Subcutaneous abdominal adipose tissue (tissue), 5 donors: ENCODE measurements at regions not wholly inside any gene's neighbourhood (a gene's known extent, or its start where the extent isn't known, plus 50 kb on each side); places are given as distances from the start of the nearest gene placed in this dataset.

Source experiments
- H3K27ac ChIP-seq: one replicate; pipeline ENCODE4 v1.7.0; 2013; ENCODE audit warnings: low read depth, mild to moderate bottlenecking, inconsistent platforms, low read length, moderate library complexity
- H3K27me3 ChIP-seq, 5 donors: one replicate each; pipeline ENCODE4 v1.7.0; 2013; ENCODE audit warnings: low read length in 5 of 5, inconsistent platforms in 1 of 5; ENCODE audit not compliant: control insufficient read depth in 5 of 5, insufficient read depth in 4 of 5
- H3K36me3 ChIP-seq, 5 donors: one replicate each; pipeline ENCODE4 v1.7.0; 2013; ENCODE audit warnings: low read length in 5 of 5; ENCODE audit not compliant: control insufficient read depth in 5 of 5, insufficient read depth in 5 of 5
- H3K4me1 ChIP-seq, 5 donors: one replicate each; pipeline ENCODE4 v1.7.0; 2013; ENCODE audit warnings: low read length in 5 of 5, mild to moderate bottlenecking in 3 of 5, moderate library complexity in 1 of 5; ENCODE audit not compliant: control insufficient read depth in 5 of 5, insufficient read depth in 5 of 5
- H3K4me3 ChIP-seq, 5 donors: one replicate each; pipeline ENCODE4 v1.7.0; 2013; ENCODE audit warnings: low read length in 5 of 5, low read depth in 1 of 5
- H3K9ac ChIP-seq, 5 donors: one replicate each; pipeline ENCODE4 v1.7.0; 2013; ENCODE audit warnings: low read length in 5 of 5, mild to moderate bottlenecking in 4 of 5, moderate library complexity in 3 of 5
- H3K9me3 ChIP-seq, 5 donors: one replicate each; pipeline ENCODE4 v1.7.0; 2013; ENCODE audit warnings: low read length in 5 of 5; ENCODE audit not compliant: control insufficient read depth in 5 of 5
- donor health status: healthy.
- donor health status: healthy.
- donor health status: healthy.
- donor health status: healthy.
- donor health status: healthy.

GRCh38 chr5:53321721-53322120, 158.7 kb upstream of the FST start:
- H3K4me1 ChIP-seq, result peaks cover 0 to 14% (median 10%) of the 10 kb centered on the region in 5 donors
- no peak overlapping the region for H3K4me3 ChIP-seq
- H3K9me3 ChIP-seq, result no peaks in the 10 kb centered on the region
- H3K27ac ChIP-seq, result no peak overlapping the region
- no peaks in the 10 kb centered on the region for H3K27me3 ChIP-seq
- H3K36me3 ChIP-seq, result no peaks in the 10 kb centered on the region
- H3K9ac ChIP-seq, result no peak overlapping the region

GRCh38 chr5:53322257-53322656, 158.2 kb upstream of the FST start:
- H3K36me3 ChIP-seq, result no peaks in the 10 kb centered on the region
- no peaks in the 10 kb centered on the region for H3K9me3 ChIP-seq
- H3K27me3 ChIP-seq, result no peaks in the 10 kb centered on the region
- no peak overlapping the region for H3K9ac ChIP-seq
- no peak overlapping the region for H3K27ac ChIP-seq
- peaks cover 0 to 16% (median 11%) of the 10 kb centered on the region in 5 donors for H3K4me1 ChIP-seq
- H3K4me3 ChIP-seq, result no peak overlapping the region

DNA sequence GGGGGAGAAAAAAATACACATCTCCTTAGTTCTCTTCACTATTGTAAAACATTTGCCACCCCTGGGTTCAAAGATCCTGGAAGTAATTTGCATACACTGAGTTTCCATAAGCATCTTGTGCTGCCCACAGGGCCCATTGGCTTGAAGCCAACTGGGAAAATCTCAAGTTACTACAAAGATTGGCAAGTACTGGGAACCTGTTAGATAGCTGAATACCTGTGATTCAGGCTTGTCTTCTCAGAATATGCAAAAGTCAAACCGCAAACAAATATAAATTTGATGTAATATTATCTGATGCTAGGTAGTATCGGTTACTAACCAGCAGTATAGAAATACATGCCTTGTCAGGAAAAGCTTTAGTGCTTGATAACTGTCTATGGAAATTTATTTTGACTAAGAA, 156.9 kb upstream of the FST start:
- Histone ChIP-seq H3K27ac (no peak overlapping the region), H3K4me3 (no peak overlapping the region), H3K9me3 (no peaks in the 10 kb centered on the region), H3K36me3 (no peaks in the 10 kb centered on the region), H3K9ac (no peak overlapping the region), H3K27me3 (no peaks in the 10 kb centered on the region), H3K4me1 (peaks cover 0 to 16% (median 11%) of the 10 kb centered on the region in 5 donors)

DNA sequence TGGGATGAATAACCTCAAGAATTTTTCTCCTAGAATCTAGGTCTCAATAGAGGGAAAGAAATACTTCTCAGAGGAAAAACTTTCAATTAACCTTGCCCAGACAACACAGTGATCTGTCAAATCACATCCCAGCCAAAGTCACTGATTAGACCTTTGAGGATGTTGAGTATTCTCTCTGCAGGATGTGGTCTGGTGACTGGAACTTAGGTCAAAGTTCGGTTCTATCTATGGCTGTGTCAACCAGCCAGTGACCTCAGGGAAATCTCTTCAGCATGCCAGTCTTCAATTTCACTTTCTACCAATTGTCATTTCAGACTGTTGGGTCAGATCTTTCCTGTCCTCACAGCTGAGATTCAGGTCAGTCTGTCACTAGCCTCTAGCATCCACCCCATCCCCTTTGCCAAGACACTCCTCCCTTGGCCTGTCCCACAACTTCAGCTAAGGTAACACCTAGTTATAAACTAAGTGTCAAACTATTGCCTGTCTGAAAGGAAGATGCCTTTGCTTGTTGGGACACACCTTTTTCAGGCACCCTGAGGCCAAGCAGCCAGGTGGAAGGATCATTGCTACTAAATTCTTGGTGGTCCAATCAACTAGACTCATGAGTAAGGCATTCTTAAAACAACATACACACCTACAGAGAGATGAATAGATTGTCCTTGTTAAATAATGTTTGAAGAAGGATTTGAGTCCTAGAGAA, 156.3 kb upstream of the FST start:
- Histone ChIP-seq H3K9me3 (no peaks in the 10 kb centered on the region), H3K9ac (no peak overlapping the region), H3K27ac (no peak overlapping the region), H3K27me3 (no peaks in the 10 kb centered on the region), H3K4me3 (no peak overlapping the region), H3K4me1 (peaks cover 0 to 16% (median 11%) of the 10 kb centered on the region in 5 donors), H3K36me3 (no peaks in the 10 kb centered on the region)

- Histone ChIP-seq H3K27ac (no peak overlapping the region), H3K27me3 (no peaks in the 10 kb centered on the region), H3K4me3 (no peak overlapping the region), H3K9me3 (no peaks in the 10 kb centered on the region), H3K36me3 (no peaks in the 10 kb centered on the region), H3K4me1 (peaks cover 0 to 16% (median 11%) of the 10 kb centered on the region in 5 donors), H3K9ac (no peak overlapping the region)
Measured at GRCh38 chr5:53326424-53327153, 153.8 kb upstream of the FST start.

GRCh38 chr5:53327811-53328334, 152.6 kb upstream of the FST start:
- H3K36me3 ChIP-seq, result no peaks in the 10 kb centered on the region
- no peak overlapping the region for H3K4me3 ChIP-seq
- H3K9me3 ChIP-seq, result no peaks in the 10 kb centered on the region
- no peak overlapping the region for H3K9ac ChIP-seq
- H3K27me3 ChIP-seq, result no peaks in the 10 kb centered on the region
- peaks cover 0 to 16% (median 11%) of the 10 kb centered on the region in 5 donors for H3K4me1 ChIP-seq
- no peak overlapping the region for H3K27ac ChIP-seq

DNA sequence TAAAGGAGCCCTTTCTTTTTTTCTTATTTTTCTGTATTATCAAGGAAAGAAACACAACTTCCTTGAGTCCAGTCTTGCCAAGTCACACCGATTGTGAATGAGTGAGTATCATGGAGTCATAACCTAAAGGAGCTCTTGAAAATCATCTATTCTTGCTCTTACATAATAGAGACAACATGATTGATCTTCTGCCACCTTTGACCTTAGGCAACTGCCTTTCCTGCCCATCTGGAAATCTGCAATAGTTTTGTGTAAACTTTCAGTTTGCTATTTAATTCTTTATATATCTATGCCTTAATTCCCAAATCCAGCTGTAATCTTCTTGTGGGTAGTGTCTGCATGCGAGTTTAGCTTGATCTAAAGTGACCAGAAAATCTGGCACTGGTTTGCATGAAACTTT, 149.9 kb upstream of the FST start:
- Histone ChIP-seq H3K36me3 (no peaks in the 10 kb centered on the region), H3K27ac (no peak overlapping the region), H3K4me1 (peaks cover 0 to 18% (median 11%) of the 10 kb centered on the region in 5 donors), H3K27me3 (no peaks in the 10 kb centered on the region), H3K9ac (no peak overlapping the region), H3K9me3 (no peaks in the 10 kb centered on the region), H3K4me3 (no peak overlapping the region)

GRCh38 chr5:53331463-53331862, 149.0 kb upstream of the FST start:
- no peak overlapping the region for H3K4me3 ChIP-seq
- H3K4me1 ChIP-seq, result peaks cover 0 to 8% (median 4%) of the 10 kb centered on the region in 5 donors
- H3K27ac ChIP-seq, result no peak overlapping the region
- H3K9ac ChIP-seq, result no peak overlapping the region
- H3K36me3 ChIP-seq, result no peaks in the 10 kb centered on the region
- no peaks in the 10 kb centered on the region for H3K27me3 ChIP-seq
- H3K9me3 ChIP-seq, result no peaks in the 10 kb centered on the region

GRCh38 chr5:53333160-53333559, 147.3 kb upstream of the FST start:
- no peak overlapping the region for H3K27ac ChIP-seq
- H3K9ac ChIP-seq, result no peak overlapping the region
- no peaks in the 10 kb centered on the region for H3K27me3 ChIP-seq
- no peaks in the 10 kb centered on the region for H3K36me3 ChIP-seq
- H3K4me3 ChIP-seq, result no peak overlapping the region
- peaks cover 0 to 4% (median 0%) of the 10 kb centered on the region in 5 donors for H3K4me1 ChIP-seq
- H3K9me3 ChIP-seq, result no peaks in the 10 kb centered on the region

- H3K9me3 ChIP-seq, result no peaks in the 10 kb centered on the region
- H3K27ac ChIP-seq, result no peak overlapping the region
- no peaks in the 10 kb centered on the region for H3K27me3 ChIP-seq
- no peak overlapping the region for H3K4me3 ChIP-seq
- H3K4me1 ChIP-seq, result peaks cover 0 to 4% (median 0%) of the 10 kb centered on the region in 5 donors
- H3K36me3 ChIP-seq, result no peaks in the 10 kb centered on the region
- H3K9ac ChIP-seq, result no peak overlapping the region
Measured at GRCh38 chr5:53334431-53334941, 145.9 kb upstream of the FST start.
